DOHH2 (cell line): ENCODE measurements at regions not wholly inside any gene's neighbourhood (a gene's known extent, or its start where the extent isn't known, plus 50 kb on each side); places are given as distances from the start of the nearest gene placed in this dataset.

Source experiments
- CTCF ChIP-seq: fragments of 200-600 bp; sonication (generic); IDR thresholded peaks from one replicate; pipeline ENCODE4 v1.5.1; 2014; ENCODE audit warnings: antibody characterized with exemption, mild to moderate bottlenecking, low read depth, low read length; ENCODE audit not compliant: poor library complexity, severe bottlenecking
- EZH2phosphoT487 ChIP-seq: fragments of 200-600 bp; sonication (generic); IDR thresholded peaks from 2 replicates; pipeline ENCODE4 v1.6.1; 2017; ENCODE audit warnings: borderline replicate concordance, mild to moderate bottlenecking, antibody characterized with exemption, low read length, moderate library complexity, mixed read lengths

- no peak for TF ChIP-seq CTCF
- TF ChIP-seq EZH2phosphoT487: no peak
These were observed 1587.3 kb upstream of the TENM3 start for GRCh38 chr4:180655886-180656285.
